GM12892 (cell line): ENCODE measurements at regions not wholly inside any gene's neighbourhood (a gene's known extent, or its start where the extent isn't known, plus 50 kb on each side); places are given as distances from the start of the nearest gene placed in this dataset.

ENCODE experiments used
- POLR2A ChIP-seq: IDR thresholded peaks from 2 replicates; pipeline ENCODE4 v1.6.1; 2011; ENCODE audit warnings: low read depth, low read length, control low read depth
- POLR2AphosphoS5 ChIP-seq: IDR thresholded peaks from 2 replicates; pipeline ENCODE4 v1.6.1; 2011; ENCODE audit warnings: low read depth, low read length, control low read depth

- TF ChIP-seq POLR2A (no peak), POLR2AphosphoS5 (no peak)
These were observed 624.4 kb upstream of the PCDH20 start for GRCh38 chr13:62040078-62040477.
